ENCODE measurements at regions not wholly inside any gene's neighbourhood (a gene's known extent, or its start where the extent isn't known, plus 50 kb on each side); places are given as distances from the start of the nearest gene placed in this dataset.

- TF ChIP-seq CTCF (IDR thresholded peaks at IDR 0.05; ENCODE audit: low read depth, low read length, poor library complexity, severe bottlenecking), result no peak
- TF ChIP-seq EZH2phosphoT487 (IDR thresholded peaks at IDR 0.05; ENCODE audit: borderline replicate concordance, low read length), result no peak
Measured at GRCh38 chr6:134784336-134784735, 165.6 kb downstream of the ALDH8A1 start.

Data from DOHH2 (cell line).